ENCODE measurements at regions not wholly inside any gene's neighbourhood (a gene's known extent, or its start where the extent isn't known, plus 50 kb on each side); places are given as distances from the start of the nearest gene placed in this dataset.

DNA sequence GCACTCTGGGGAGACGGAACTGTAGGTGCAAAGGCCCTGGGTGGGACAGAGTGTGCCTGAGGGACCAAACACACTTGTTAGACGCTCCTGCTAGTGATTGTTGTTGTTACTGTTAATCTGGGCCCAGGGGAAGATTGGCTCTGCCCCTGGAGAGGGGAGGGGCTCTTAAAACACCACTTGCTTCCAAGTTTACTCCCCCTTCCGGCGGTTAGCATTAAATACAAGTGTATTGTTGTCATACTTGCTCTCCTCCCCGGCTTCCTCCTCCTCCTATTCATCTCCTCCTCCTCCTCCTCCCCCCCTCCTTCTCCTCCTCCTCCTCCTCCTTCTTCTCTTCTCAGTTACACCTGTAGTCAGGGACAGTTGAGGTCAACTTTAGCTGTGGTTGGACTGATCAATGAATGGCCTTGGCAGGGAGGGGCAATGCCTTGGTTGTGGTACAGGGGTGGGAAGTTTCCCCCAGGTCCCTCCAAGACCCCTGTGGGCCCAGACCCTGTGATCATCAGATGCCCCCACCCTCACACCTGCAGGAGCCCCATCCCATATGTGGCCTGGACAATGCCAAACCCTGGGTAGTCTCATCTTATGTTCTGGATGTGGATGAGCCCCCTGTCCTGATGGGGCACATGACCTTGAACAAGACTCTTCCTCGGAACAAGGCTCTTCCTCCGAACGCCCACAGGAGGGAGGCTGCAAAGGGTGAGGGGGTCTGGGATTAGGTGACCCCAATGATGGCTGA, 217.3 kb downstream of the PTPRU start:
- DNase-seq = no peak

DNA sequence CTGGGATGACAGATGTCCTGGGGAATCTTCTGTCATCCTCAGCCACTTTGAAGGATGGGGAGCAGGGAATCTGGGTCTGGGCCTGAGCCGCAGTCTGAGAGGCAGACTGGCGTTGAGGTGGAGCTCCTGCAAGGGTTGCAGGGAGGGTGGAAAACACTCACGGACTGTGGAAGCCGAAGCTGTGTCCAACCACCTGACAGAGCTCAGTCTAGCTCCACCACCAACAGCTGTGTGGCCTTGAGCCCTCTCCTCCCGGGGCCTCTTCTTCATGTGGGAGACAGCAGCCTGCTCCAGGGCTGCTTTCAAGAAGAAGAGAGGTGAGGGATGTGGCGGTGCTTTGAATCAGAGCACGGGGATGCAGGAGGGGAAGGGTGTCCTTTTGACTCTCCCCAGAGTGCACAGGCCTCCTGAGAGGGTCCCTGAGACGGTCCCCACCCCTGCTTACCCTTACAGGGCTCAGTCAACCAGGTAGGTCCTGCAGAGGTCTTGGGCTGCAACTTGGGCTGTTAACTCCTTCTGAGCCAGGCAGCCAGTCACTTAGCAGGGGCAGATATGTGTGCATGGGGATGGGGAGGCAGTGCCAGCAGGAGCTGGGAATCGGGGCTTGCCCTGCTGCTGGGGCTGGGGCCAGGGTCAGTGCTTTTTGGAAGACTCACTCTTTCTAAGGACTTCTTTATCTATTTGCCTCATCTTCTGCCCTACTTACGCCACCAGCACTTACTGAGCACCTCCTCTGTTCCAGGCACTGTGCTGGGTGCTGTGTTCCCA, 216.3 kb downstream of the PTPRU start:
- DNase-seq = no peak

DNA sequence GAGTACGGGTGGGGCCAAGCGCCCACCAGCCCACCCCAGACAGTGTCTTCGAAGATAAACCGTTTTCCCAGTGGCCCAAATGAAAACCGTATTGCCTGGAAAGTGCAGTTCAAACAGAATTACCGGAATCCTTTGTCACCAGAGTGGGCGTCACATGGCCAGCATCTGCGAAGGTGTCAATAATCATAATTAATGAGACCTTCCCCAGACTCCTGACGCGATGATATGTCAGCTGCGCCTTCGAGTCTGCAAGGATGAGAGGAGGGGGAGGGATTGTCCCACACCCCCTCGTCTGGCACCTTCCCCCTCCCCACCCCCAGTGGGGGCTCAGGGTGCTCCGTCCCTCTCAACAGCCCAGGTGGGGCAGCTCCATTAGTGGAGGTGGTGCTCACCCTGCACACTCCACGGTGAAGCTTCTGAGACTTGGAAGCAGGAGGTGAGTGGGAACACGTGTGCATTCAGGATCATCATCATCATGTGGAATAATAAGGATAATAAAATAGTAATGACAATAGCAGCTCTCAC, 215.1 kb downstream of the PTPRU start:
- DNase-seq = no peak

DNA sequence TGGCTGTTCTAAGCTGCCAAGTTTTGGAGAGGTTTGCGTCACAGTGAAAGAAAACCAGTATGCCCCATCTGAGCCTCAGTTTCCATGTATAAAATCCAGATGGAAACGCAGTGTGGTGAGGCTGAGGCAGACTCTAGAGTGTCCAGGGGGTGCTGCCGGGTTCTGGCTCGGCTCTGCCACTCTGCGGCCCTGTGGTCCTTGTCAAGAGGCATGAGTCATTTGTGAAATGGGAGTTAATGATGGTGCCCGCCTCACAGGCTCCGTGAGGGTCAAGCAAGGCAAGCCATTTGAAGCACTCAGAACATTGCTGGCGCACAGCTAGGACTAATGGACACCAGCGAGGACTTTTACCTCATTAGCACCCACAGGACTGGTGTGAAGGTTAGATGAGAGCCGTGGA, 214.3 kb downstream of the PTPRU start:
- no peak for DNase-seq

DNA sequence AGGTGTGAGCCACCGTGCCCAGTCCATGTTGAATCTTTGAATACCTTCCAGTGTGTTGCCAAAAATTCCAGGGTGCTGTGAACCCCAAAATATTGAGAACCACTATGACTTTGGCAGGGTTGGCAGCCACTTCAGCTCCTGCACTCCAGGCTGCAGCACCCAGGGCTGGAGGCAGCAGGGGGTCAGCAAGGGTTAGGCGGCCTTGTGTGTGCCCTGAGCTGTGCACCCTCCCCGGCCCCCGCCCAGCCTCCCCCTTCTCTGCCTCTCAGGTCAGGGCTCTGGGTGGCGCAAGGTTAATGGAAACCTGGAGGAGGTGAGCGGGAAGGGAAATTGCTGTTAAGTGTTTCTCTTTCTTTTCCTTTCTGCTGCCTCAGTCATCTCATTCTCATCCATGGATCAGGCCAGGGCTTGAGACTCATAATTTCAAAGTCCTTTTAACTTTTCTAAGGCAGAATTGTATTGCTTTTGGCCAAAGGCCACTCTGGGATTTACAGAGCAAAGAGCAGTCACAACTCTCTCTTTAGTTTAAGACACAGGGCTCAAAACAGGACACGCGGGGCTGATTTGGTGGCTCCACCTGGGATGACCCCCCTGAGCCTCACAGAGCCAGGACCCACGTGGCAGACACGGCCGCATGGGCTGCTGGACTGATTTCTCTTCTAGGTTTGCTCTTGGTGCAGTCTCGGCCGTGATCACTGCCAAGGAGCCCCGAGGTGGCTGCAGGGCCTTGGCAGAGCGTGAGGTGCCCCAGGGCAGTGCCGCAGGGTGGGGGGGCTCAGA, 212.3 kb downstream of the PTPRU start:
- DNase-seq = no peak

DNA sequence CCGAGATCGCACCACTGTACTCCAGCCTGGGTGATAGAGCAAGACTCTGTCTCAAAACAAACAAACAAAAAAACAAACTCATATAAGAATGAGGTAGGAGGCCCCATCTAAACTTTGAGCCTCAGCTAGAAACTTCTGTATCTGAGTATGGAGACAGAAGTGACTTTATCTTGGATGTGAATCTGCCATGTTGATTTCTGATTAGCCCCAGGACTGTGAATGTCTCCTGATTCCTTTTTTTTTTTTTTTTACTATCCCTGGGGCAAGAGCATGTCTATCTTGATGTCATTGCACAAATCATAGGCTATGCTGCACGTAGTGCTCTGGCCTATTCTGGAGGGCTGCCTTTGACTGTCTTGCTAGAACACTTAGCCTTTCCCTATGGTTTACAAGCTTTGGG, 211.0 kb downstream of the PTPRU start:
- no peak for DNase-seq

DNA sequence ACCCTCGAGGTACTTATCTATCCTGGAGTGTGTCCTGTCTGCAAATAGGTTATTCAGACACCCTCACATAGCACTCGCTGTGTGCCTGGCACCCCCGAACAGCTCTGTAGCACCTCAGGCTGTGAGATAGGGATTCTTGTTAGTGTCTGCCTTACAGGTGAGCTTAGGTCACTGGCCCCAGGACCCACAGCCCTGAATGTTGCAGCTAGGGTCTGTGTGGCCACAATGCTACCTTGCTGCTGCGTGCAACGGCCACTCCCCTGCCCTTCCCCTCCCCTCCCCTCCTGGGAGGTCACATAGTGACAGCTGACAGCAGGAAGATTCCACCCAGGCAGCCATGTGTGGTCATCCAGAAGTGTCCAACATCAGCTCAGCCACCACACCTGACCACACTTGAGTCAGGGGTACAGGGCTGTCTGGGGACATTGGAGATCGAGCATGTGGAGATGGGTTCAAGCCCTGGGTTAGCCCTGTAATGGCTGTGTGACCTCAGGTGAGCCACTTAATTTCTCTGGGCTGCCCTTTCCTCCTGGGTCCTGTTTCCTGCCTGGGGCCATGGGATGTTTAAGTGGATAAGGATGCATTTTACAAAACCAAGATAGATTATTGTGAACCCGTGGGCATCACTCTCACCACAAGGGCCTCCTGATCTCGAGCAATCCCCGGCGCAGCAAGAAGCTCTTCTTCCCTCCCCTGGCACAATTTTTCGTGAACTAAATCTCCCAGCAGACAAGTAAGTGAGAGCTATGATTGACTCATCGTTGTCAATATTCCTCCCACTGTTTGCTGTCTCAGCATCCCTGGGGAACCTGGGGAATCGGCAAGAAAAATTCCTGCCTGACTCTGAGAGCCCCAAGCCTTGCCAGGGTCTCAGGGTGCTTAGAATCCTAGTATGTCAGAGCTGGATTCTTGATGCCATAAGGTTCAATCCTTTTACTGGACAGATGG, 208.7 kb downstream of the PTPRU start:
- no peak for DNase-seq

DNA sequence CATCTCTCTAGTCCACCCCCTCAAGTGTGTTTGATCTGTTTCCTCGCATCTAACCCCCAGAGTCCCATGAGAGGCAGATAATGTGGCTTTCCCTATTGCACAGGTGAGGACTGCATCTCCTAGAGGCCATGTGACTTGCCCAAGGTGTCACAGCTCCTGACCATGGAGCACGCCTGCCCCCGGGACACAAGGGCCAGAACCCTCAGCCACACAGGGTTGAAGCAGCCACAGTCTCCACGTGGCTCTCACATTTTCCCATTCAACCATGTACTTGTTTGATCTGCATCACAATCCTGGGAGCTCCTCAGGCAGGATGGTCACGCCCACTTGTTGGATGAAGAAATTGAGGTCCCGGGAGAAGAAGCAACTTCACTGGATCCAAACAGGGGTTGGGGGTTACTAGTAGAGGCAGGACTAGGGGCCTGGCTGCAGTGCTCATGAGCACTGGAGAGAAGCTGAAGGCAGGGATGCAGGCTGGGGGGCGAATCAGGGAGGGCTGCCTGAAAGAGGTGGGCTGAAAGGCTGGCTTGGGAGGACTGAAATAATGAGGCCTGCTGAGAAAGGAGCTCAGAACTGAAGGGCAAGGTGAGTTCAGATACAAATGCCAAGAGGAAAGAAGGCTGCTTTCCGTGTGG, 207.9 kb downstream of the PTPRU start:
- DNase-seq = no peak

DNA sequence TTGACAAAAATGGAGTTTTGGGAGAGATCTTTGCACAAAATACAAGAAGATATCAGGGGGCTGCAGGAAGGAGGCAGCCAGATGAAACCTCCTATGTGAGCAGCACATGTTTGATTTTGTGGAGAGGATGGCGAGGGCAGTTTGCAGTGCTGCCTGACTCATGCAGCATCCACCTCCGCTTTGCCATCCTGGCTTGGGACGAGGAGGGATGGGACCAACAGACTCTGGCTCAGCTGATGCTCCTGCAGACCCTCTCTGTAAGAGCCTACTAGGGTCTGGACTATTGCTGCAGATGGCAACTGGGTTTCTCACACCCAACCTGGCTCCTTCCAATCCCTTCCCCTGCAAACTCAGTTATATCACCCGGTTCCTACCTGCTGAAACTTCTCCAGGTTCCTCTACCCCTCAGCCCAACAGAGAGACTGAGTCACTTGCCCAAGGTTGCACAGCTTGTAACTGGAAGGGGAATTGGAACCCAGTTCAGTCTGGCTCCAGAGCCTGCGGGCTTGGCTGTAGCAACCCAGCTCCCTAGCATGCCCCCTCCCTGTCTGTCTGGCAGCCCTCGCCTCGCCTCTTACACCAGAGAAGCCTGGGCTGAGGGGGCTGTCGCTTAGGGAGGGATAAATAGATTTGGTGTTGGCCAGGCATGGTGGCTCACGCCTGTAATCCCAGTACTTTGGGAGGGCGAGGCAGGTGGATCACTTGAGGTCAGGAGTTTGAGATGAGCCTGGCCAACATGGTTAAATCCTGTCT, 205.8 kb downstream of the PTPRU start:
- DNase-seq = no peak

DNA sequence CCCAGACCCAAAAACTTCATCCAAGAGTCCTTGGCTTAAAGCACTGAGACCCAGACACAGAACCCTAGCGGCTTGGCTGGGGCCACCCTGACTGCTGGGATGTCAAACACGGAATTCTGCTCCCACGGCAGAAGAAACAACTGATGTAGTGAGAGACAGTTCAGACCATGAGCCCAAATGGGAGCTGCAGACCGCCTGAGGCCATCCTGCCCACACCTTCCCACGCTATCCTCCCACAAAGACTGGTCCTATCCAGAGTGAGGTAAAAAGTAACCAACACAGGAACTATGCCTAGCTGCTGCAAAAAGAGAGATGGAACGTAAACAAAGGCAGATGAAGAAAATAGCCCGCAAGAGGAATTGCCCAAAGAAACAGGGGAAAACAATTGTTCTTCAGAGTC, 203.3 kb downstream of the PTPRU start:
- no peak for DNase-seq

DNA sequence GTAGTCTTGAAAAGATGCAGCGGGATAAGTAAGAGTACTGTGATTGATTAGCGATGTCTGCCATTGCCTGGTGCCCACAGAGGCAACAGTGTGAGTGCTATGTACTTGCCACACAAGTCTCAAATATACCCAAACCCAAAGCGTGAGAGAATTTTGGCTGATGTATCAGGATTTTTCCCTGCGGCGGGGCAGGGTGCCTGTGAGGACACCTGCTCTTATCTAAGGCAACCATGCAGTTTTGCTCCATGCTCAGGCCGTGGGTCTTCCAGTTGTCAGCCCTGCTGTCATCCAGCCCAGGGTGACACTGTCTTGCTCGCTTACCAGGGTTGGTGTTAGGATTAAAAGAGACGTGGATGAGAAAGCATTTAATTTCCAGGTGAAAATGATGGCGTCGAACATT, 202.7 kb downstream of the PTPRU start:
- no peak for DNase-seq

DNA sequence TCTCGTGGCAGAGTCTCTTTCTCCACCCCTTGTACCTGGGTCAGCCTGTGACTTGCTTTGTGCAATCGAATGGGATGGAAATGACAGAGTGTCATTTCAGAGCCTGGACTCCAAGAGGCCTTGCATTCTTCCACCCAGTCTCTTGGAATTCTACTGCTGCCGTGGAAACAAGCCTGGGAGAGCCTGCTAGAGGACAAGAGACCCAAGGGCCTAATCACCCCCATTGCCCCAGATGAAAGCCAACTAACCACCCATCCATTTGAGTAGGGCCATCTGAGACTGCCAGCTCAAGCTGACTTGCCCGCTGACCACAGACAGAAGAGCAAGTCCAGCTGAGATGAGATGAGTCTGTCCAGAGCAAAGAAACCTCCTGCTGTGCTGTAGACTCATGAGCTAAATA, 201.6 kb downstream of the PTPRU start:
- DNase-seq = no peak

DNA sequence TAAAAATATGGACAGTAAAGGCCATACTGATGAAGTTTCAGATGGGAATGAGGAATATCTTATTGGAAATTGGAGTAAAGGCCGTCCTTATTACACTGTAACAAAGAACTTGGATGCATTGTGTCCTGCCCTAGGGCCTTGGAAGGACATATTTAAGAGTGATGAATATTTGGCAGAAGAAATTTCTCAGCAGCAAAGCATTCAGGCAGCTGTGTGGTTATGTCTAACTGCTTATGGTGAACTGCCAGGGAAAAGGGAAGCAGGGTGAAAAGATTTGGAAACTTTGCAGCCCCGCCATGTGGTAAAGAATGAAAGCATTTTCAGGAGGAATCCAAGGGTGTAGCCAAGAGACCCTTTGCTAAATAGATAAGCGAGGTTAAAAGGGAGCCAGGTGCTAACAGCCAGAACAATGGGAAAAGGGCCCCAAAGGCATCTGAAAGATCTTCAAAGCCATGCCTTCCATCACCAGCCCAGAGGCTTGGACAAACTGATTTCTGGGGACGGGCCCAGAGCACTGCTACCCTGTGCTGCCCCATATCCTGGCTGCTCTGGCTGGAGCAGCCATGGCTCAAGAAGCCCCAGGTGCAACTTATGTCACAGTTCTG, 200.0 kb downstream of the PTPRU start:
- no peak for DNase-seq

DNA sequence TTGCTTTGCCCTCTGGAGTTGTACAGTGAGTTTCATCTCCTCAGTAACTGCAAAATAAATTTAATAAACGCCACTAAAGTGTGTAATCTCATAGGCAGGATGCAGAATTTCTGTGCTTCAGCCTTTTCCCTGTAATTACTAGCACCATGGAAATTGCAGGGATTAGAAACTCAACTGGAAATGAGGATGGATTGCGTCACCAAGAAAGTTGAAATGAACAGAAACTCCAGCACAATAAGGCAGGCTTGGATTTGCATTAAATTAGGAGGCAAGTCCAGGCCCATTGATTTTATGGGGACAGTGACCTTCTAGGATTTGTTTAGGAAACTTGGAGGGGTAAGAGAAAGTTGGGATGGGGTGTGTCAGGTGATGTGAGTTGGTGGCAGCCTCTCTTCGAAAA, 197.5 kb downstream of the PTPRU start:
- no peak for DNase-seq

DNA sequence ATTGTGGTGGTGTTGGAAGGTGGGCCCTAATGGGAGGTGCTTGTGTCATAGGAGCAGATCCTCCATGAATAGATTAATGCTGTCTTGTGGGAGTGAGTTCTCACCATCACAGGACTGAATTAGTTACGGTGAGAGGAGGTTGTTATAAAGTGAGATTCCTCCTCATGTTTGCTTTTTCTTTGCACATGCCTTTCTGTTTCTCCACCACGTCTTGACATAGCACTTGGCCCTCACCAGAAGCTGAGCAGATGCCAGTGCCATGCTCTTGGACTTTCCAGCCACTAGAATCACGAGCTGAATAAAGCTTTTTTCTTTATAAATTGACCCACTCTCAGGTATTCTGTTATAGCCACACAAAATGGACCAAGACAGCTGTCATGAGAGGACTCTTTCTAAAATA, 194.8 kb downstream of the PTPRU start:
- no peak for DNase-seq

DNA sequence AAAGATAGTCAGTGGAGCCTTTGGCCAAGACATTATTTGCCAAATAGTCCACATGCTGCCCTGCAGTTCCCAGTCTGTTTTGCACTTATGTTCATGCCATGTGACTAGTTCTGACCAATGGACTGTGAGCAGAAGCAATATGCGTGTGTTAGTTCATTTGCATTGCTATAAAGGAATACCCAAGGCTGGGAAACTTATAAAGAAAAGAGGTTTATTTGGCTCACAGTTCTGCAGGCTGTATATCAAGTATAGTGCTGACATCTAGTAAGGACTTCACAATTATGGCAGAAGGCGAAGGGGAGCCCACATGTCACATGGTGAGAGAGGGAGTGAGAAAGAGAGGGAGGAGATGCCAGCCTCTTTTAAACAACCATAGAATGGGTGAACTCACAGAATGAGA, 193.3 kb downstream of the PTPRU start:
- no peak for DNase-seq

DNA sequence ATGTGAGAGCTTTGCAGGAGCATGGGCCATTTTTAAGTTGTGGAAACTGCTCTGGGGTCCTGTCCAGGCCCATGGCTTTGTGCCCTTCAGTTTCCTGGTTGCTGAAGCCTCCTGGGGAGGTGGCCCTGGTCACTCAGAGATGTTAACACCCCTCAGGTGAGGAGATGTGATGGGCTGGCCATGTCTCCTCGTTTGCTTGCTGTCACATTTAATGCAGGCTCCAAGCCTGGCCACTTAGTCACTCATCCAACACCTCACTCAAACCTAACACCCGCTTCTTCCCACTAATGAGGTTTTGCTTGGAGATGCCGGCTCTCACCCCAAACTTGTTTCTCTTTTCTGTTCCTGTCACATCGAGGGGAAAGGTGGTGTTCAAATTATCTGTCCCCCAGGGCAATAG, 192.7 kb downstream of the PTPRU start:
- no peak for DNase-seq

DNA sequence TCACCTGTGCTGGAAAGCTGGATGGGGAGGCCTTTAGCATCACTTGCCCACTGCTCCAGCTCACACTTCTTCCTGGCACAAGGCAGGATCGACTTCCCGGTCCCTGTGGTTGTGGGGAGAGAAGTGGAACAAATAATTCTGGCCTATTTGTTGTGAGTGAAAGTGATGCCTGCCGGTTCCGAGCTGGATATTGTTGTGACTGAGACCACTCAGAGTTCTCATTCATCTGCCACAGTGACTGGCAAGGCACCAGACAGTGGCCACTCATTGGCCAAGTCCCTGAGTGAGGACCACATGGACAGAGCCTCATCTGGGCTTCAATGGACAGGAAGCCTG, 191.9 kb downstream of the PTPRU start:
- no peak for DNase-seq

DNA sequence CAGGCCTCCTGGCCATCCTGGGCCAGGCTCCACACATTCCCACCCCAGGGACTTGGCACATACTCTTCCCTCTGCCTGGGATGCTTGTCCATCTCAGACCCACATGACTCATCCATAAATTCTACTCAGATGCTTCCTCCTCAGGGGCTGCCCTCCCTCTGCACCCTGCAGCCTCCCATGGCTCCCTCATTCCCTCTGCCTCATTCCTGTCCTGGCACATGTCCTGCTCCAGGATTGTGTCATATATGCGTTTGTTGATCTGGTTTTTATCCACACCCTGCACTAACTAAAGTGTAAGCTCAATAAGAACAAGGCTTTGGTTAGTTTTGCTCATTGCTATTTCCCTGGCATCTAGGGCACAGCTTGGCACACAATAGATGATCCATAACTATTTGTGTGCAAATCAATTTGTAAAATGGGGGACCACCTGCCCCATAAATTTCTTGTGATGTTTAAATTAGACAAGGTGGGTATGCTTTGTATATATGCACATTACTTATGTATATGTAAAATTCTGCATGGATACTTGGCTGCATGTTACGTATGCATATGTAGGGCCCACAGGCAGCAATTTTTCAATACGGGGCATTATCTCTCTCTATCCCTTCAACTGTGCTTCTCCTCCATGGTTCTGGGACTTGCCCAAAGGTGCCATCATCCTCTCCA, 191.4 kb downstream of the PTPRU start:
- DNase-seq = no peak

DNA sequence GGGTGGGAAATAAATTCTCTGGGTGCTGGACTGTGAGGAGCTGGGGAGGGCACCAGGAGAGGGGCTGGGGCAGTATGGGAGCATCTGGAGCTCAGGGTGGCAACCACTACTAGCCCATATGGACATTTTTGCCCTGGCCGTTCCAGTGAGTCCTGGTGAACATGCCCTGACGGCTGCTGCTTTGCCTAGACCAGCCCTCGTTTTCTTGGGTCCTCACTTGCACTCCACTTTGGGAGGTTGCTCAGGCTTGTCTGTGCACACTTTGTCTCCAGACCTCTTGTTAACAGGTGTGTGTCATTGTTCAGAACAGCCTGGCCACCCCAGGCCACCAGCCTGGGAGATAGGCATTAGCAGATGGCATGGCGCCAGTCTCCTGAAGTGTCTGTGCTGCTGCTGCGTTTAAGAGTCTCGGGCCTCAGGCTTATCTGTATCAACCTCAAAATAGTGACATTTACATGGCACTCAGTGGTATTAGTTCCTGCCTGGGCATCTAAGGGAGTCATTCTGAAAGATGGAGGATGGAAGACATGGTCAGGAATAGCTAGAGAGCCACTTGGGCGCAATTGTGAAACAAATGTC, 190.5 kb downstream of the PTPRU start:
- no peak for DNase-seq
